Thoracic aorta (tissue), 2 donors: ENCODE measurements at regions not wholly inside any gene's neighbourhood (a gene's known extent, or its start where the extent isn't known, plus 50 kb on each side); places are given as distances from the start of the nearest gene placed in this dataset.

ENCODE experiments used
- ATAC-seq: fragments of 150-250 bp; one replicate; pipeline ENCODE4 v1.8.0; 2017; ENCODE audit warnings: low read depth; ENCODE audit not compliant: insufficient number of reproducible peaks, low FRiP score
- DNase-seq: peaks from one replicate; pipeline ENCODE4 v3.0.0-alpha.2; 2020; ENCODE audit warnings: low spot score
- H3K27ac ChIP-seq, 2 donors: fragments of 200-600 bp; sonication (generic); 1 replicate in 1 of 2; 2 replicates in 1 of 2; pipeline ENCODE4 v1.5.1; 2016; ENCODE audit warnings: mild to moderate bottlenecking in 2 of 2, moderate library complexity in 2 of 2
- H3K27me3 ChIP-seq: fragments of 200-600 bp; sonication (generic); replicated peaks from 2 replicates; pipeline ENCODE4 v1.6.0; 2016; ENCODE audit warnings: mild to moderate bottlenecking; ENCODE audit not compliant: insufficient read depth
- H3K36me3 ChIP-seq: fragments of 200-600 bp; sonication (generic); one replicate; pipeline ENCODE4 v1.5.1; 2016
- H3K4me1 ChIP-seq, 2 donors: fragments of 200-600 bp; sonication (generic); 1 replicate in 1 of 2; 2 replicates in 1 of 2; pipeline versions ENCODE4 v1.5.1 to v1.6.0; 2016; ENCODE audit warnings: low read depth in 2 of 2, mild to moderate bottlenecking in 1 of 2; ENCODE audit not compliant: control insufficient read depth in 1 of 2
- H3K4me3 ChIP-seq: fragments of 200-600 bp; sonication (generic); 2 replicates; pipeline ENCODE4 v1.5.1; 2016; ENCODE audit warnings: mild to moderate bottlenecking
- H3K9me3 ChIP-seq: fragments of 200-600 bp; sonication (generic); 2 replicates; pipeline ENCODE4 v1.5.1; 2016
- CTCF ChIP-seq: fragments of 200-600 bp; sonication (generic); IDR thresholded peaks from one replicate; pipeline ENCODE4 v1.5.1; 2019; ENCODE audit warnings: antibody characterized with exemption

GRCh38 chr16:72372087-72373045 is 200.4 kb upstream of the PMFBP1 start:
- no peak for TF ChIP-seq CTCF

GRCh38 chr16:72371307-72372086 is 199.5 kb upstream of the PMFBP1 start:
- H3K27me3 ChIP-seq, result no peaks in the 10 kb centered on the region
- peaks cover 7% of the 10 kb centered on the region for H3K9me3 ChIP-seq
- no peaks in the 10 kb centered on the region for H3K36me3 ChIP-seq
- H3K4me1 ChIP-seq, result no peaks in the 10 kb centered on the region
- ATAC-seq (no peak), DNase-seq (no peak)
- no peak overlapping the region for H3K27ac ChIP-seq
- no peak for TF ChIP-seq CTCF
- no peak overlapping the region for H3K4me3 ChIP-seq

More at GRCh38 chr16:72372087-72373045, 200.4 kb upstream of the PMFBP1 start:
- ATAC-seq (no peak), DNase-seq (no peak)
- no peaks in the 10 kb centered on the region for H3K9me3 ChIP-seq
- H3K27ac ChIP-seq, result no peak overlapping the region
- H3K4me1 ChIP-seq, result no peaks in the 10 kb centered on the region
- H3K4me3 ChIP-seq, result no peak overlapping the region
- no peaks in the 10 kb centered on the region for H3K36me3 ChIP-seq
- no peaks in the 10 kb centered on the region for H3K27me3 ChIP-seq

- H3K9me3 ChIP-seq, result peaks cover 10% of the 10 kb centered on the region
- no peaks in the 10 kb centered on the region for H3K27me3 ChIP-seq
- H3K4me3 ChIP-seq, result no peak overlapping the region
- no peaks in the 10 kb centered on the region for H3K4me1 ChIP-seq
- TF ChIP-seq CTCF, result no peak
- no peak for ATAC-seq
- no peaks in the 10 kb centered on the region for H3K36me3 ChIP-seq
- no peak for DNase-seq
- H3K27ac ChIP-seq, result no peak overlapping the region
Measured at GRCh38 chr16:72369274-72369673, 197.3 kb upstream of the PMFBP1 start.

GRCh38 chr16:72367851-72368250 is 195.9 kb upstream of the PMFBP1 start:
- no peak for TF ChIP-seq CTCF
- Histone ChIP-seq H3K27ac (no peak overlapping the region), H3K4me3 (no peak overlapping the region), H3K27me3 (no peaks in the 10 kb centered on the region), H3K36me3 (no peaks in the 10 kb centered on the region), H3K9me3 (peaks cover 10% of the 10 kb centered on the region), H3K4me1 (no peaks in the 10 kb centered on the region)
- DNase-seq (no peak), ATAC-seq (no peak)

GRCh38 chr16:72362973-72363372 is 191.0 kb upstream of the PMFBP1 start:
- Histone ChIP-seq H3K36me3 (no peaks in the 10 kb centered on the region), H3K9me3 (peaks cover 10% of the 10 kb centered on the region), H3K4me1 (no peaks in the 10 kb centered on the region), H3K4me3 (no peak overlapping the region), H3K27me3 (no peaks in the 10 kb centered on the region), H3K27ac (no peak overlapping the region)
- TF ChIP-seq CTCF, result no peak
- ATAC-seq (no peak), DNase-seq (no peak)
